ENCODE measurements at regions not wholly inside any gene's neighbourhood (a gene's known extent, or its start where the extent isn't known, plus 50 kb on each side); places are given as distances from the start of the nearest gene placed in this dataset.
"Not testable (repeated sequence)": the region's sequence is repeated elsewhere in the genome, so short reads cannot be mapped to it uniquely, and the experiment has no call there.

DNA sequence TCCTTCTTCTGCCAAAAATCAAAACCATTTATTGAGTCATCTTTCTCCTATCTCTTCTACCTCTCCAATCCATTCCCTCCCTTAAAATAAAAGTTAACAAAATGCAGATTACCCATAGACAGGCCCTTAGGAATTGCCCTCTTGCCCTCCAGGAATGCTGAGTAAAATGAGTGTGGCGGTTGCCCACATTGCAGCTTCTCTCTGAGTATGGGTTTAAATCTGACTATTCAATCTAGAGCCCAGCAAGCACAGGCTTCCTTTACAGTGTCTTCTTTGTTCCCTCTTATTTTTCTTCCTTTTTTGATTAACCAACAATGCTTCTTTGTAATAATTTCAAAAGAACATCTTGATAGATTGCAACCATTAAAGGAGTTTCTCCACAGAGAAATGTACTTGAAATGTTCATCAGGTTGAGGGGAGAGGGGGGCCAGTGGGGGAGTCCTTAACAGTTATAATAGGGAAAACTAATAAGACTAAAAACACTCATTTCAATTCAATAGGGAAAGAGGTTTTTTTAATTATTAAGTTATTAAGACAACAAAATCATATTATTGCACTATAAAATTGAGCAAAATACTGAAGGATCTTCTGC is 135.3 kb upstream of the LMCD1 start:
- no peak for DNase-seq

DNA sequence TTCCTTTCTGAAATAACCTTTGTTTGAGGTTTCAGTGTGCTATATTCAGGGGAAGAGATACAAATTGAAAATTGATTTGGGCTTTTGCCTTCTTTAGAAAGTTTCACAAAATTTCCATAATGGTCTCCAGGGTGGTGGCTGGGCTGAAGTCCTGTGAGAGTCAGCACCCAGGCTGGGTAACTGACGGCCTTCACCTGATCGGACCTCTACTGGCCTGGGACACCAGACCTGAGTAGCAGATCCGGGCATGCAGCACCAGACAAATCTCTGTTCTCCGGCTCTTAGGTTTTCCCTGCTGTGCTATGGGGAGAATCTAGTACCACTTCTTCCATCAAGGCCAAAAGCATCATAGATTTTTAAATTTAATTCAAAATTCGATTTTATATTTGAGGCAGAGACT is 133.0 kb upstream of the LMCD1 start:
- DNase-seq: no peak

DNA sequence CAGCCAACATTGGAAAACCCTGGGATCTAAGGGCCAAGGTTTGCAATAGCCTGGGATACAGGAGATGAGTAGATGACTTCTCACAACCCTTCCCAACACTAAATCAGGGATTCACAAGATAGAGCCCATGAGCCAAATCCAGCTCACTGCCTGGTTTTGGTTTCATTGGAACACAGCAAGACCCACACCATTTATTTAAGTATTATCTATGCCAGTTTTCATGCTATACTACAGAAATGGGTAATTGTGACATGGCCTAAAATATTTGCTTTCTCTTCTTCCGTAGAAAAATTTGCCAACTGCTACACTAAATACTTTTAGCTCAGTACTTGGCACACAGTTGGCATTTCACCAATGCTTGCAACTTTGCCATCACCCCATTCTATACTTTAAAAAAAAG is 132.0 kb upstream of the LMCD1 start:
- DNase-seq: no peak

DNA sequence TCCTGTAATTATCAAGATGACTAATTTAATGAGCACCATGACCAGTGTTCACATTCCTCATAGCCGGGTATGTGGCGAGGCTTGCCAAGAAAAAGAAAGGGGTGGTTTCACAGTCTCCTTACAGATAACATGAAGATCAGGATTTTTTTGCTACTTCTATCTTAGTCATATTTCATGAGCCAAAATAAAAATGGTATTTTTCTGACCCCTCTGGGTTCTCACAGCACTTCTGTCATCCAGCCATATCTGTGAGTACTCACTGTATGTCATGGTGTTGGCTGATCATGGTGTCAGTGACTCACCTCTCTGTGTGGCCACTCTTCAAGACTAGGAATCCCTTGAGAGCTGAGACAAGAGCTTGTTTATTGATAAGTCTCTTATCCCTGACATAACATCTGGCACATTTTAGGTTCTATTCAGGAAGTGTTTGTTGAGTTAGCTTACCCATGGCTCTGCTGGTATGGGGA is 130.5 kb upstream of the LMCD1 start:
- DNase-seq: no peak

DNA sequence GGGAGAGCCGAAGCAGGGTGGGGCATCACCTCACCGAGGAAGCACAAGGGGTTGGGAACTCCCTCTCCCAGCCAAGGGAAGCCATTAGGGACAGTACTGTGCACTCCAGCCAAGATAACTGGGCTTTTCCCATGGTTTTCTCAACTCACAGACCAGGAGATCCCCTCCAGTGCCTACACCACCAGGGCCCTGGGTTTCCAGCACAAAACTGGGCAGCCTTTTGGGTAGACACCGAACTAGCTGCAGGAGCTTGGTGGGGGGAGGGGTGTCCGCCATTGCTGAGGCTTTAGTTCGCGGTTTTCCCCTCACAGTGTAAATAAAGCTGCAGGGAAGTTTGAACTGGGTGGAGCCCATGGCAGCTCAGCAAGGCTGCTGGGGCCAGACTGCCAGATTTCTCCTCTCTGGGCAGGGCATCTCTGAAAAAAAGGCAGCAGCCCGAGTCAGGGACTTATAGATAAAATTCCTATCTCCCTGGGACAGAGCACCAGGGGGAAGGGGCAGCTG is 129.6 kb upstream of the LMCD1 start:
- DNase-seq: no peak

DNA sequence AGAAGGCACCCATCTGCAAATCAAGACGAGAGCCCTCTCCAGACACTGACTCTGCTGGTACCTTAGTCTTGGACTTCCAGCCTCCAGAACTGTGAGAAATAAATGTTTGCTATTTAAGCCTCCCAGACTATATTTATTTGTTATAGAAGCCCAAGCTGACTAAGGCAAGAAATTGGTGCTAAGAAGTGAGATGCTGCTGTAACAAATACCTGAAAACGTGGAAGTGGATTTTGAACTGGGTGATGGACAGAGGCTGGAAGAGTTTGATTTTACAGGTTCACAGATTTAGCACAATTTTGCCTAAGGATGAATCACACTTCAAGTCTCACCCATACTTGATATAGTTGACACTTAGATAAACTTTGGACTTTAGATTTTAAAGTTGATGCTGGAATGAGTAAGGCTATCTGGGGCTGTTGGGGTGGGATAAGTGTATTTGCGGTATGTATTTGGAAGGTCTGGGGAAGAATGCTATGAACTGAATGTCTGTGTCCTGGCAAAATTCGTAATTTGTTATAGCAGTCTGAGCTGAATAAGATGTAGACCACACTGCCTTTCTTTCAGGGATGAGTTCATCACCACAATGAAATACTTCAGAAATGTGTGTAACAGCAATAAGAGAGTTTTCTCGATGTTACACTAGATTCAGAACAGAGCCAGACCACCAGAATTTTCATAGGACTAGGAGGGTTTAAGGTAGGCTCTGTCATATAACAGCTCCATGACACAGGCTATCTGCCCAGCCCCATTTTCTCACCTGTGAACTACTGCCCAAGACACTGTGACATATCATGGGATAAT is 120.5 kb upstream of the LMCD1 start:
- no peak for DNase-seq

DNA sequence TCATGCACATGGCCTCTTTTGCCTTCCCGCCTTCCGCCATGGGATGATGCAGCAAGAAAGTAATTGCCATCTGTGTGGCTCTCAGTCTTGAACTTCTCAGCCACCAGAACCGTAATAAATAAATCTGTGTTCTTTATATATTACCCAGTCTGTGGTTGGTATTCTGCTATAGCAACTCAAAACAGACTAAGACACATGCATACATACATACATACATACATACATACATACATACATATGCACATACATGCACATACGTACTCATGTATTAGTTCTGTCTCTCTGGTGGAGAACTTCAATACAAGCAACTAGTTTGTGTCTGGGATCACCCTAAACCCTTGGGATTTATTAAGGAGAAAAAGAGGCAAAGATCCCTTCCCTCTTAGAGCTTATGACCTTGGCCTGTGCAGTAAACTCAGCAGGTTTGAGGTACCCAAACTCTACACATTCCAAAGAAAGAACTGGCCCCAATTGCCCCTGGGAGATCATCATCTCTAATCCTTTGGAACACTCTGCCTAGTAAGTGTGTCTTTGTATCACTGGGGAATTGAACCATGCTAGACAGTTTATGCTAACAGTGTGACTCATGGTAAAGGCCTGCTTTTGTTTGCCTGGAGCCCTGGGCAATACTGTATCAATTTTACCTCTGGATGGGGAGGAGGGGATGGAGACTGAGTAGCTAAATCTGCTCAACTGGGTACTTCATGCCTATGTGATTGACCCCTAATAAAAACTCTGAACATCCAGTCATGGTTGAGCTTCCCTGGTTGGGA is 115.6 kb upstream of the LMCD1 start:
- no peak for DNase-seq

DNA sequence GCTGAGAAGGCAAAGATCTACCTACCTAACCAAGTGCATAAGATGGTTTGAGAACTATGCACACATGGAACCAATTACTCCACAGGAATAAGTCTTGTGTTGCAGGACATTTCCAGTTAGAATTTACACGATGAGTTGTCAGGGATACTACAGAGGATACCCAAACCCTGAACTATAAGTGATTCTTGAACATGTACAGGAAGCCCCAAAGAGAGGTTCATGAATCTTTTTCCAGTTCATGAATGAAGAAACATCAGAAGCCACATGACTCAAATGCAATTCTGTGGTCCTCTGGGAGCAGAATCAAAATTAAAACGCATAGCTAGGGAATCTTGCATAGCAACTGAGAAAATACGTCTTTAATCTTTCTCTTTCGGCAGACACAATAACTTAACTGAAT is 114.1 kb upstream of the LMCD1 start:
- no peak for DNase-seq

DNA sequence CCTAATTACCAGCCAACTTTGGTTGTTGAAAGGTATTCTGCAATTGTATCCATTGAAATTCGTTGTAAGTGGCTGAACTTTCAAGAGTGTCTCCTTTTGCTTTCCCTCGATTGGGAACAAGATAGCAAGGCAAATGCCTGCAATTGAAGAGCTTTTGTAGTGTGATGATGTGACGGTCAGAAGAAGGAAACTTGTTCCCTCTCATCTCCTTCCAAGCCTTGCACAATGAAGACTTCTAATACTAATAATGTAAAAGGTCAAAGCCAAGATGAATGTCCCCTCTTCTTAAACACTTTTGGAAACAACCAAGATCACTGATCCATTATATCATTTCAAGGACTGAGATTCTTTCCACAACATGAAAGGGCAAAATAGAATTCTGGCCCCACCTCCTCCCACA is 101.9 kb upstream of the LMCD1 start:
- DNase-seq: no peak

DNA sequence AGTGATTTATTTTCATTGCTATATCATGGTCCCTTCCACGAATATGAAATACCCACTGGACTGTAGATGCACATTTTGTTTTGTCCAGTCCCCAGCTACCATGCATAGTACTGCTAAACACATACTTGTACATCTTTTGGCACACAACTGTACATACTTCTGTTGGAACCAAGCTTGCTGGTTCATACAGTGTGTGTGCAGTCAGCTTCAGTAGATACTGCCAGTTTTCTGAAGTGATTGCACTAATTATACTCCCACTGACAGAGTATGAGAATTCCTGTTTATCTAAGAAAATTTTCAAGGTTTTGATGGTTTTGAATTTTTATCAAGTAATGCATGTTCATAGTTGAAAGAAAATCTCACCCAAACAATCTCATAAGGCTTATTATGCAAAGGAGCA is 100.7 kb upstream of the LMCD1 start:
- DNase-seq: no peak

DNA sequence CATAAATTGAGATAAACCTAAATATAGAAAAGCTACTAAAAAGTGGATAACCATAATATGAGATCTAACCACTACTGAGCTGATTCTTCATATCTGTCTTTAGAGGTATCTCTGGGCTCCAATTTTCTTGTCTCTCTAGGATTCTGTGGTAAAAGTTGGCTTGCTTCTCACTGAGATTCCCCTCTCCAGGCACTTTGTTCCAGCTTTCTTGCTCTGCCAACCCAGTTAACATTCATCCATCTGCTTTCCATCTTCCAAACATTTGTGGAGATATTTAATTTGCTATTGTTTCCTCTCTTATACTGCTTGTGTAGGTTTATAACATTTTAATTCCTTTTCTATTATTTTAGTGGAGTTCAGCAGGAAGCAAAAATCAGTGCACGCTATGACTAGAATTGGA is 97.6 kb upstream of the LMCD1 start:
- no peak for DNase-seq

DNA sequence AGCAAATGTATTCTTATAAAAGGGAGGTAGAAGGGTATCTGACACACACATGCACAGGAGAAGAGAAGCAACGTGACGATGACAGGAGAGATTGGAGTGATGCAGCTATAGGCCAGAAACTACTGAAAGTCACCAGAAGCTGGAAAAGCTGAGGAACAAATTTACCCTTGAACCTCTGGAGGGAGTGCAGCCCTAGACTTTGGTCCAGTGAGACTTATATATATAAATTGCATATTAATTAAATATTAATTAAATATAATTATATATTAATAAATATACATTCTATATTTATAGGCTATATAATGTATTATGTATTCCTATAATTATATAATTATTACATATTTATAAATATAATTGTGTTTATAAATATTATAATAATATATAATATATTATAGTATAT is 96.5 kb upstream of the LMCD1 start:
- DNase-seq: no peak

DNA sequence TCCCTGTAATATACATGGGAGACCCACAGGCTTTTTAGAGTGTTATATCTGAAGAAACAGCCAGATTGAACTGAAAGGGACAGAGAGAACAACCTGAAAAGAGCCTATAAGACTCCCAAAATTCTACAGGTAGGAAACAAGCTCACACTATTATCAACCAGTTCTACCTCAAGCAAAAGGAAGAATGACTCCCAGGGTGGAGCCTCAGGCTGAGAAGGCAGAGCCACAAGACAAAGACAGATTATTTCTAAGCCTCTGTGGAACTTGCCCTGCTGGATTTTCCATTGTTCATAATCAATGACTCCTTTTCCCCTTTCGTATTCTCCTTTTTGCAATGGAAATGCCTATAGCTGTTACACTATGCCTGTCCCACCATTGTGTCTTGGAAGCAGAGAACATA is 95.1 kb upstream of the LMCD1 start:
- no peak for DNase-seq

DNA sequence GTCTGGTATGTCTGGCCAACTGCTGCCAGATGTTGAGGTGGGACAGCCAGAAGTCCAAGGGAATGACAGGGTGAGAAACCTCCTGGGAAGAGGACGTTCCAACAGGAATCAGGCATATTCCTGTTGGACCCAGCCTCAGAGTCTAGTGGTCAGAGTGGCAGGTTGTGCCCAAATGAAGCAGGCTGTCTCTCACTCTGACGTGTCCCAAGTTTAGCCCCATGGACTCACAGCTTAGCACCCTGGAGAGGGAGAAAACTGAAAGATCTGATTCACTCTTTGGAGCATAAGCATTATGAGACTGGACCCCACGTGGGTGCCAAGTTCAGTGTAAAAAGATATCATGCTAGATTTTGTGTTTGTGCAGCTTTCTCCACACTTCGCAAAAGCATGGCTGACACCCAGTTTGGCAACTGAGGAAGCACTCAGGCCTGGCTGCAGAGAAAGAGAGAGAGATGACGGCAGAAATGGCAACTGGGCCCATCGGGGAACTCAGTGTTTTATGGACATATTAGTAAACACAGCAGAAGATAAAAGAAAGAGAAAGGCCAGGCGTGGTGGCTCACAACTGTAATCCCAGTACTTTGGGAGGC is 88.2 kb upstream of the LMCD1 start:
- DNase-seq: no peak

DNA sequence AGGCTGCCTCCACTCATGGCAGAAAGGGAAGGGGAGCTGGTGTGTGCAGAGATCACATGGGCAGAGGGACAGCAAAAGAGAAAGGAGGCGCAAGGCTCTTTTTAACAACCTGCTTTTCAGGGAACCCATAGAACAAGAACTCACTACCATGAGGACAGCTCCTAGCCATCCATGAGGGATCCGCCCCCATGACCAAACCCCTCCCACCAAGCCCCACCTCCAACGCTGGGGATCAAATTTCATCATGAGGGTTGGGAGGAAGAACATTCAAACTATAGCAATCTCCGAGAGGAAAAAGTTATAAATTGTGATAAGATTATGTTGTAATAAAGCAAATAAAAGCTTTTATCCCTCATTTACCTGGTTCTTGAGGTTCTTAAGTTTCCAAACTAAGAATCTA is 84.7 kb upstream of the LMCD1 start:
- no peak for DNase-seq

DNA sequence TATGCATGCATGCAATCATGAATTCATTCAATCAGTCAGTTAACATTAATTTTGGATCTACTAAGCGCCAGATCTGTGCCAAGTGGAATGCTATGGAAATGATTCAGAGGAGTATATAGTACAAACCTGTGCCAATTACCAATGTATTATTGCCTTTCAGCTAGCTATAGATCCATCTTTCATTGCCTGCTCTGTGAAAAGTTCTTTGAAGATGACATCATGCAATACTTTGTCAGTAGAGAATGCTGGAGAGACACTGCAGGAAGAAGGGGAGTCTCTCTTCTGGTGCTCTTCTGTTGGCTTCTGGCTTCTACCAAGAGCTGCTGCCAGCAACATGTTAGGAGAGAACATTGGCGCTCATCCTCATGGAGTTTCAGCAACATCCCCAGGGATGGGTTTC is 81.0 kb upstream of the LMCD1 start:
- DNase-seq: no peak

DNA sequence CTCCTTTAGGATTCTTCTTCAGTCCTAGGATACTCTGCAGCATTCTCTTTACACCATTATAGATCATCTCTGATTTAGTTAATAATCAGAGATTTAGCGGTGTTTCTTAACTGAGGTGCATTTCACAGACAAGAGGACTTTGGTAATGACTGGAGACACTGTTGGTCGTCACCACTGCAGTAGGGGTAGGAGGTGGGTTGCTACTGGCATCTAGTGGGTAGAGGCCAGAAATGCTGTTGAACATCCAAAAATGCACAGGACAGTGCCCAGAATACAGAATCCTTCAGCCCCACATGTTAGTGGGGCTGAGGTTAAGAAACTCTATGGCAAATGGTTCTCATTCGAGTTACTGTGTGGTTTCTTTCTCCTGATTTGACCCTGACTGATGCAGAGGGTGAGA is 80.4 kb upstream of the LMCD1 start:
- DNase-seq: no peak

DNA sequence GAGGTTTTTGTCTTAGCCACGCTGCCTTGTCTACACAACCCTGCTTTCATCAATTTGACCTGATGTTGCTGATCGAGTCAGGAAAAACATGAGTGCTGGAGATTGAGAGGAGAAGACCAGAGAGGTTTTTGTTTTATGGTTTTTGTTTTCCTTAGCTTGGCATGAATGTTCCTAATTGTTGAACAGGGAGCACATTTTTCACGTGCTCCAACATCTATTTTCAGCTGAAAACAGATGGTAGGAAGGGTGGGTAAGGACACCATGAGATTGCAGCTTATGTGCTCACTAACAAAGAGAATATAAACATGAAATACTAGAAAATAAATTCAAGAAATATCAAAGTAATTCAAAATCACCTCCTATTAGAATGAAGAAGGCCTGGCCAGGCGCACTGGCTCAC is 79.9 kb upstream of the LMCD1 start:
- no peak for DNase-seq

DNA sequence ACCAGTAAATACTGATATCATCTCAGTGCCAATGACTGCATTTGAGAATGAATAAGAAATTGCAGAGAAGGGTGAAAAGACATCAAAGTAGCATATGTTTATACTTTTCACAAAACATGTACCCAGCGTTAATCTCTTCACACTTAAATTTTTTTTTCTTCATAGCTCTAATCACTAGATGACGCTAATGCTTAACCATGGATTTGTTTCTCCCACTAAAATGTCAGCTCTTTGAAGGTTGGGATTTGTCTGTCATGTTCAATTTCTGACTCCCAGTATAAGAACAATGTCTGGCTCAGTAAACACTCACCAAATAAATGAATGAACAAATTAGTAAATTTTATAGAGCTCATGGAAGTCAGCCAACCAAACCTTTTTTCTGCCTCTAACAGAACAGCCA is 78.3 kb upstream of the LMCD1 start:
- no peak for DNase-seq

DNA sequence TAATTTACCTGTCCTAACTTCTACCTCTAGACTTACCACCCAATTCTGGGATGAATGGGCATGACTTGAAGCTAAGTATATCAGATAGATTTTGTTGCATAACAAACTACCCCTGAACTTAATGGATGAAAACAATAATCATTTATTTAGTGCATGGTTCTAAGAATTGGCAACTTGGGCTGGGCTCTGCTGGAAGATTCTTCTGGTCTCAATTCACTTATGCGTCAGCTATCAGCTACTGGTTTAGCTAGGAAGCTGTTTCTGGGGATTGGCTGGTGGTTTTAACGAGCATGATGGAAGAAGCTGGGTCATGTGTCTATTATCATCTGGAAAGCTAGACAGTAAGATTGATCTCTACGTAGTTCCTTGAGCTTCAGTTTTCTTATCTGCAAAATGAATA is 77.3 kb upstream of the LMCD1 start:
- no peak for DNase-seq

DNA sequence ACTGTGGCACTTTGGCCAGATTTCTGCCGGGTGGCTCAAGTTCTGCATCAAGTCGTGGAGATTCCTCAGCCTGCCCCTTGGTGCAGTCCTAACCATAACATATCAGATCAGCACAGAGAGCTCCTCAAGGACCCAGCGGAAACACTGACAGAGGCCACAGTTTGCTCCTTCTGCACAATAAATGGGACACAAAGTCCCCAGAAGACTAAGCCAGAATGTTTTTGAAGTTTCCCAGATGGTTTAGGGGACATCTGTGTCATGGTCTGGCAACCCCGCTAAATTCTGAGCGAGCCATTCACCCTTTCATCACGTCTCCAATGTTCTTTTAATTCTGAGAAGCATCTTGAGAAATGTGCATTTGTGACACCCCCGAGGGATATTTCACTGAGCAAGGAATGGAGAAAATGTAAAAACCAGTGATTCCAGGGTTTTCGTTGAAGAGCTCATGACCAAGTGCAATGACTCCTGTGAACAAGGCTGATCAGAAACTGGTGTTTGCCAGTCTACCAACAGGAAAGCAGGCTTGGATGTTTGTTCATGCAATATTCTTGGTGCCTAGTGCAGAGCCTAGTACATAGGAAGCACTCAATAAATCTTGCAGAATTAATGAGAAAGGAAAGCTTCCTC is 64.8 kb upstream of the LMCD1 start:
- no peak for DNase-seq

DNA sequence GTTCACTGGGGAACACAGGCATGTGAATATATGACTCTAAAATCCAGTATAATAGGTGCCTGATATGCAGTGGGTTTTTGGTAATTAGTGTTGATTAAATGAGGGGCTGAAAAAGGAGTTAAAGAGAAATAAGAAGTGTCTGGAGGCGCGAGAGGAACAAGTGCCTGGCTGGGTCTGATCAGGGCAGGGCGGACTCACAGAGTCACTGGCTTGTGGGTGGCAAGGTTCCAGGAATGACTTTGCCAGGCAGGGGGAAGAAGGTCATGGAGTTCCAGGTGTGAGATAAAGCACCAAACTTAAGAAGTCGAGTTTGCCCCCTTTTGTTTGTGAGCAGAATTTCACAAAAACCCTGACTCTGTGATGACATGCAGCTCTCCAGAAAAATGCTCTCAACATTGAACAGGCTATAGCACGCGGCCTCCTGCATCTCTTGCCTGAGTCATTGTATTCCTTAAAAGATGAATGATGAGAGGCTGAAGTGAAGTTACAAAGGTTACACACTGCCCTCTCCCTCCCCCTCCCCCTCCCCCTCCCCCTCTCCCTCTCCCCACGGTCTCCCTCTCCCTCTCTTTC is 63.0 kb upstream of the LMCD1 start:
- DNase-seq: no peak

DNA sequence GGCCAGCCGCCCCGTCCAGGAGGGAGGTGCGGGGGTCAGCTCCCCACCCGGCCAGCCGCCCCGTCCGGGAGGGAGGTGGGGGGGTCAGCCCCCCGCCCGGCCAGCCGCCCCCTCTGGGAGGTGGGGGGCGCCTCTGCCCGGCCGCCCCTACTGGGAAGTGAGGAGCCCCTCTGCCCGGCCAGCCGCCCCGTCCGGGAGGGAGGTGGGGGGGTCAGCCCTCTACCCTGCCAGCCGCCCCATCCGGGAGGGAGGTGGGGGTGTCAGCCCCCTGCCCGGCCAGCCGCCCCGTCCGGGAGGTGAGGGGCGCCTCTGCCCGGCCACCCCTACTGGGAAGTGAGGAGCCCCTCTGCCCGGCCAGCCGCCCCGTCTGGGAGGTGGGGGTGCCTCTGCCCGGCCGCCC is 61.5 kb upstream of the LMCD1 start:
- not testable (repeated sequence) for DNase-seq
